HepG2 (cell line): ENCODE measurements at regions not wholly inside any gene's neighbourhood (a gene's known extent, or its start where the extent isn't known, plus 50 kb on each side); places are given as distances from the start of the nearest gene placed in this dataset.

Experiments
- ARNT ChIP-seq: fragments of 450-650 bp; IDR thresholded peaks from 2 replicates; pipeline ENCODE4 v1.6.1; 2017
- CTCF ChIP-seq: sonication (generic); formaldehyde crosslinking; IDR thresholded peaks from 2 replicates; pipeline ENCODE4 v1.5.0; 2020; ENCODE audit warnings: mild to moderate bottlenecking, missing genetic modification reagents, moderate library complexity
- DMTF1 ChIP-seq: sonication (generic); formaldehyde crosslinking; IDR thresholded peaks from 2 replicates; pipeline ENCODE4 v1.4.0; 2020; ENCODE audit warnings: mild to moderate bottlenecking, missing genetic modification reagents
- DZIP1 ChIP-seq: sonication (generic); formaldehyde crosslinking; IDR thresholded peaks from 2 replicates; pipeline ENCODE4 v1.5.0; 2020; ENCODE audit warnings: mild to moderate bottlenecking, missing genetic modification reagents
- FOXK1 ChIP-seq: sonication (generic); formaldehyde crosslinking; IDR thresholded peaks from 2 replicates; pipeline ENCODE4 v1.4.0; 2020; ENCODE audit warnings: low read depth, missing genetic modification reagents, borderline replicate concordance
- HMGA1 ChIP-seq: sonication (generic); formaldehyde crosslinking; conservative IDR thresholded peaks from 2 replicates; pipeline ENCODE4 v1.4.0; 2020; ENCODE audit warnings: missing genetic modification reagents
- MEF2D ChIP-seq: sonication (generic); formaldehyde crosslinking; IDR thresholded peaks from 2 replicates; pipeline ENCODE4 v1.5.1; 2020; ENCODE audit warnings: mild to moderate bottlenecking, missing genetic modification reagents
- NR2F6 ChIP-seq, 2 experiments: IDR thresholded peaks; 2 replicates each; pipeline ENCODE4 v1.6.1; 2016; ENCODE audit warnings: antibody characterized with exemption in 1 of 2, mild to moderate bottlenecking in 1 of 2
- POLR2A ChIP-seq, 2 experiments: IDR thresholded peaks; 2 replicates each; pipeline ENCODE4 v1.6.1; 2011; ENCODE audit warnings: low read depth in 2 of 2, low read length in 2 of 2, mild to moderate bottlenecking in 1 of 2, moderate library complexity in 1 of 2; ENCODE audit not compliant: insufficient read depth in 1 of 2
- PRDM15 ChIP-seq: sonication (generic); formaldehyde crosslinking; IDR thresholded peaks from 2 replicates; pipeline ENCODE4 v1.4.0; 2020; ENCODE audit warnings: missing genetic modification reagents
- SIX1 ChIP-seq: sonication (generic); formaldehyde crosslinking; IDR thresholded peaks from 2 replicates; pipeline ENCODE4 v1.4.0; 2020; ENCODE audit warnings: missing genetic modification reagents, borderline replicate concordance
- ZNF678 ChIP-seq: sonication (generic); formaldehyde crosslinking; IDR thresholded peaks from 2 replicates; pipeline ENCODE4 v1.4.0; 2020; ENCODE audit warnings: mild to moderate bottlenecking, missing genetic modification reagents

GRCh38 chr13:40160618-40161350 lies 505.3 kb downstream of the COG6 start:
- TF ChIP-seq ARNT, result no peak
- TF ChIP-seq POLR2A (IDR thresholded peaks at IDR 0.05; ENCODE audit: insufficient read depth in 1 of 2, low read depth in 2 of 2, low read length in 2 of 2), result no peak
- TF ChIP-seq DMTF1, result no peak
- no peak for TF ChIP-seq DZIP1 (CRISPR knock-in tag)
- TF ChIP-seq ZNF678 (CRISPR knock-in tag), result no peak
- TF ChIP-seq HMGA1 (CRISPR knock-in tag), result no peak
- TF ChIP-seq FOXK1 (CRISPR knock-in tag), result no peak
- no peak for TF ChIP-seq PRDM15 (CRISPR knock-in tag)
- no peak for TF ChIP-seq CTCF (CRISPR knock-in tag)
- TF ChIP-seq NR2F6 (IDR thresholded peaks at IDR 0.05), result no peak
- TF ChIP-seq NR2F6 (CRISPR knock-in tag; IDR thresholded peaks at IDR 0.05), result no peak
- no peak for TF ChIP-seq MEF2D (CRISPR knock-in tag)
- no peak for TF ChIP-seq SIX1 (CRISPR knock-in tag)
